ENCODE measurements at regions not wholly inside any gene's neighbourhood (a gene's known extent, or its start where the extent isn't known, plus 50 kb on each side); places are given as distances from the start of the nearest gene placed in this dataset.

GRCh38 chr10:71045936-71046335 lies 157.6 kb upstream of the PCBD1 start:
- TF ChIP-seq POLR2AphosphoS5 (IDR thresholded peaks at IDR 0.05; ENCODE audit: low read depth, low read length) (no peak), FOXP2 (optimal IDR thresholded peaks at IDR 0.05; ENCODE audit: borderline replicate concordance, extremely low read depth, extremely low read length, insufficient read depth) (no peak), SIN3A (IDR thresholded peaks at IDR 0.05; ENCODE audit: borderline replicate concordance, insufficient read depth, low read length) (no peak), TAF1 (IDR thresholded peaks at IDR 0.05; ENCODE audit: borderline replicate concordance, insufficient read depth, low read length) (no peak)
- TF ChIP-seq, protein P1, sequence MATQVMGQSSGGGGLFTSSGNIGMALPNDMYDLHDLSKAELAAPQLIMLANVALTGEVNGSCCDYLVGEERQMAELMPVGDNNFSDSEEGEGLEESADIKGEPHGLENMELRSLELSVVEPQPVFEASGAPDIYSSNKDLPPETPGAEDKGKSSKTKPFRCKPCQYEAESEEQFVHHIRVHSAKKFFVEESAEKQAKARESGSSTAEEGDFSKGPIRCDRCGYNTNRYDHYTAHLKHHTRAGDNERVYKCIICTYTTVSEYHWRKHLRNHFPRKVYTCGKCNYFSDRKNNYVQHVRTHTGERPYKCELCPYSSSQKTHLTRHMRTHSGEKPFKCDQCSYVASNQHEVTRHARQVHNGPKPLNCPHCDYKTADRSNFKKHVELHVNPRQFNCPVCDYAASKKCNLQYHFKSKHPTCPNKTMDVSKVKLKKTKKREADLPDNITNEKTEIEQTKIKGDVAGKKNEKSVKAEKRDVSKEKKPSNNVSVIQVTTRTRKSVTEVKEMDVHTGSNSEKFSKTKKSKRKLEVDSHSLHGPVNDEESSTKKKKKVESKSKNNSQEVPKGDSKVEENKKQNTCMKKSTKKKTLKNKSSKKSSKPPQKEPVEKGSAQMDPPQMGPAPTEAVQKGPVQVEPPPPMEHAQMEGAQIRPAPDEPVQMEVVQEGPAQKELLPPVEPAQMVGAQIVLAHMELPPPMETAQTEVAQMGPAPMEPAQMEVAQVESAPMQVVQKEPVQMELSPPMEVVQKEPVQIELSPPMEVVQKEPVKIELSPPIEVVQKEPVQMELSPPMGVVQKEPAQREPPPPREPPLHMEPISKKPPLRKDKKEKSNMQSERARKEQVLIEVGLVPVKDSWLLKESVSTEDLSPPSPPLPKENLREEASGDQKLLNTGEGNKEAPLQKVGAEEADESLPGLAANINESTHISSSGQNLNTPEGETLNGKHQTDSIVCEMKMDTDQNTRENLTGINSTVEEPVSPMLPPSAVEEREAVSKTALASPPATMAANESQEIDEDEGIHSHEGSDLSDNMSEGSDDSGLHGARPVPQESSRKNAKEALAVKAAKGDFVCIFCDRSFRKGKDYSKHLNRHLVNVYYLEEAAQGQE (IDR thresholded peaks at IDR 0.05; ENCODE audit: insufficient read depth in 1 of 2, low read depth in 2 of 2, low read length in 2 of 2) = no peak

DNA sequence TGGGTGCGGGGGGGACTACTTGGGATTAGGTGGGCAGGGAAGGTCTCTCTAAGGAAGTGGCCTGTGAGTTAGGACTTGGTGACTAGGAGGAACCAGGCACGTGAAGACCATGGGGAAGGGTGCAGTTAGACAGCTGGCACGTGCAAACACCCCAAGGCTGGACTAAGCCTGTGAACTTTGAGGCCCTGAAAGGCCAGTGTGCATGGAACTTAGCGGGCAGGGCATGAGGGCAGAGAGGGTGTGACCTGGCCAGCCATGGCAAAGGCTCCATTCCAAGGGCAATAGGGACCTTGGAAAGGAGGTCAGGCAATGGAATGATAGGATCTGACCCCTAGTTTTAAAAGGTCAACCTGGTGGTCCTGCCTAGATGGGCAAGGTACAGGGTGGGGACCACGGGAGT lies 158.4 kb upstream of the PCBD1 start:
- TF ChIP-seq FOXP2 (optimal IDR thresholded peaks at IDR 0.05; ENCODE audit: borderline replicate concordance, extremely low read depth, extremely low read length, insufficient read depth) = no peak
- no peak for TF ChIP-seq TAF1 (IDR thresholded peaks at IDR 0.05; ENCODE audit: borderline replicate concordance, insufficient read depth, low read length)
- TF ChIP-seq, protein P1 (IDR thresholded peaks at IDR 0.05; ENCODE audit: insufficient read depth in 1 of 2, low read depth in 2 of 2, low read length in 2 of 2) = no peak
- TF ChIP-seq POLR2AphosphoS5 (IDR thresholded peaks at IDR 0.05; ENCODE audit: low read depth, low read length) = no peak
- no peak for TF ChIP-seq SIN3A (IDR thresholded peaks at IDR 0.05; ENCODE audit: borderline replicate concordance, insufficient read depth, low read length)

DNA sequence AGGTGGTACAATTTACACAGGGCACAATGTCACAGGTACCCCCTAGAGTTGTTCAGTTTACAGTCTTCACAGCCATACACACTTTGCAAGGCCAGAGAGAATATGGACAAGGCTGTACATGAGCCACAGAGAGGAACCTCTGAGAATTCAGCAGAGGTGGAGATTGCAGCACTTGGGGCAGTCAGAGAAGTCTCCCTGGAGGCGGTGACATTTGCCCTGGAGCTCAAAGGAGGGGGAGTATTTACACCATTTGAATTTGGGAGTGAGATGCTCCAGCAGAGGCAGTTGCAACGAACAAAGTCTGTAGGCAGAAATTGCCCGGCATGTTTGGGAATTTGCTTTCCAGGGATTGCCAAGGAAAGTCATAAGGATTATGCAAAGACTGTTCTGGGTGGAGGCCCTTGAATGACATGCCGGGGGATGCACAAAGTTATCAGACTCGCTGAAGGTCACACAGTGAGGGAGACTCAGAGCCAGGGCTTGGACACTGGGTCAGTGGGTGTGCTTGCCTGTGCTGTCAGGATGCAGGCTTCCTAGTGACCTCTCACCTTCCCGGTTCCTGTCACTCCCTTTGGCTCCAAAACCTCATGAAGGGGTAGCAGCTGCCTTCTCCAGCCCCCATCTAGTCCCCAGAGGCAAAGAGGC lies 160.7 kb upstream of the PCBD1 start:
- TF ChIP-seq, protein P1 (IDR thresholded peaks at IDR 0.05; ENCODE audit: insufficient read depth in 1 of 2, low read depth in 2 of 2, low read length in 2 of 2) = no peak
- TF ChIP-seq POLR2AphosphoS5 (IDR thresholded peaks at IDR 0.05; ENCODE audit: low read depth, low read length) = no peak
- no peak for TF ChIP-seq SIN3A (IDR thresholded peaks at IDR 0.05; ENCODE audit: borderline replicate concordance, insufficient read depth, low read length)
- TF ChIP-seq TAF1 (IDR thresholded peaks at IDR 0.05; ENCODE audit: borderline replicate concordance, insufficient read depth, low read length) = no peak
- TF ChIP-seq FOXP2 (optimal IDR thresholded peaks at IDR 0.05; ENCODE audit: borderline replicate concordance, extremely low read depth, extremely low read length, insufficient read depth) = no peak

GRCh38 chr10:71049994-71050393 lies 161.6 kb upstream of the PCBD1 start:
- TF ChIP-seq, protein P1 (IDR thresholded peaks at IDR 0.05; ENCODE audit: insufficient read depth in 1 of 2, low read depth in 2 of 2, low read length in 2 of 2) = no peak
- TF ChIP-seq FOXP2 (optimal IDR thresholded peaks at IDR 0.05; ENCODE audit: borderline replicate concordance, extremely low read depth, extremely low read length, insufficient read depth) = no peak

Data from PFSK-1 (cell line).